Prostate gland (tissue), 2 donors: ENCODE measurements at regions not wholly inside any gene's neighbourhood (a gene's known extent, or its start where the extent isn't known, plus 50 kb on each side); places are given as distances from the start of the nearest gene placed in this dataset.

Source experiments
- DNase-seq: peaks from one replicate; pipeline ENCODE4 v3.0.0-alpha.2; 2019; ENCODE audit warnings: low spot score
- H3K27ac ChIP-seq, 2 donors: fragments of 200-600 bp; sonication (generic); 2 replicates each; pipeline ENCODE4 v1.5.1; 2017 to 2019
- H3K27me3 ChIP-seq: fragments of 200-600 bp; sonication (generic); replicated peaks from 2 replicates; pipeline ENCODE4 v1.5.1; 2019; ENCODE audit not compliant: insufficient read depth
- H3K36me3 ChIP-seq, 2 donors: fragments of 200-600 bp; sonication (generic); 1 replicate in 1 of 2; 2 replicates in 1 of 2; pipeline versions ENCODE4 v1.5.1 to v1.8.1; 2017 to 2019
- H3K4me1 ChIP-seq: fragments of 200-600 bp; sonication (generic); replicated peaks from 2 replicates; pipeline ENCODE4 v1.5.1; 2019
- H3K4me3 ChIP-seq, 2 donors: fragments of 200-600 bp; sonication (generic); 2 replicates each; pipeline ENCODE4 v1.5.1; 2017 to 2019
- H3K9me3 ChIP-seq: fragments of 200-600 bp; sonication (generic); 2 replicates; pipeline ENCODE4 v1.5.1; 2017
- POLR2A ChIP-seq: fragments of 450-650 bp; IDR thresholded peaks from one replicate; pipeline ENCODE4 v1.6.1; 2016; ENCODE audit warnings: antibody characterized with exemption, mild to moderate bottlenecking
- POLR2AphosphoS5 ChIP-seq: sonication (generic); formaldehyde crosslinking; IDR thresholded peaks from one replicate; pipeline ENCODE4 v1.6.1; 2017; ENCODE audit warnings: antibody characterized with exemption
- WGBS: methylation state at CpG from one replicate; pipeline ENCODE4 v1.1.5; 2018; 5-methylcytosine and 5-hydroxymethylcytosine counted together
- intact Hi-C: fragments of 100-400 bp; cut with DNase I; formaldehyde crosslinking; loops from one replicate; pipeline ENCODE4 v1.14.2; 2022
- TF ChIP-seq, protein P1 (sequence below), 4 experiments: fragments of 200-600 bp in 2 of 4; fragments of 450-650 bp in 2 of 4; sonication (generic) in 2 of 4; IDR thresholded peaks; 1 replicate in 3 of 4; 2 replicates in 1 of 4; pipeline ENCODE4 v1.5.1; 2016 to 2019; ENCODE audit warnings: antibody characterized with exemption in 4 of 4, mild to moderate bottlenecking in 2 of 4, moderate library complexity in 2 of 4

- Histone ChIP-seq H3K4me1 (no peaks in the 10 kb centered on the region), H3K4me3 (no peak overlapping the region), H3K27ac (no peak overlapping the region), H3K27me3 (no peaks in the 10 kb centered on the region), H3K36me3 (no peaks in the 10 kb centered on the region), H3K9me3 (no peaks in the 10 kb centered on the region)
- intact Hi-C loops = no loop called here
- 85% methylated on average over 11 of the region's 11 CpGs for WGBS
- no peak for DNase-seq
- TF ChIP-seq, protein P1, sequence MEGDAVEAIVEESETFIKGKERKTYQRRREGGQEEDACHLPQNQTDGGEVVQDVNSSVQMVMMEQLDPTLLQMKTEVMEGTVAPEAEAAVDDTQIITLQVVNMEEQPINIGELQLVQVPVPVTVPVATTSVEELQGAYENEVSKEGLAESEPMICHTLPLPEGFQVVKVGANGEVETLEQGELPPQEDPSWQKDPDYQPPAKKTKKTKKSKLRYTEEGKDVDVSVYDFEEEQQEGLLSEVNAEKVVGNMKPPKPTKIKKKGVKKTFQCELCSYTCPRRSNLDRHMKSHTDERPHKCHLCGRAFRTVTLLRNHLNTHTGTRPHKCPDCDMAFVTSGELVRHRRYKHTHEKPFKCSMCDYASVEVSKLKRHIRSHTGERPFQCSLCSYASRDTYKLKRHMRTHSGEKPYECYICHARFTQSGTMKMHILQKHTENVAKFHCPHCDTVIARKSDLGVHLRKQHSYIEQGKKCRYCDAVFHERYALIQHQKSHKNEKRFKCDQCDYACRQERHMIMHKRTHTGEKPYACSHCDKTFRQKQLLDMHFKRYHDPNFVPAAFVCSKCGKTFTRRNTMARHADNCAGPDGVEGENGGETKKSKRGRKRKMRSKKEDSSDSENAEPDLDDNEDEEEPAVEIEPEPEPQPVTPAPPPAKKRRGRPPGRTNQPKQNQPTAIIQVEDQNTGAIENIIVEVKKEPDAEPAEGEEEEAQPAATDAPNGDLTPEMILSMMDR (IDR thresholded peaks at IDR 0.05) = no peak
- TF ChIP-seq POLR2AphosphoS5 (no peak), POLR2A (no peak)
Measured at GRCh38 chr6:882084-882598, 189.2 kb upstream of the EXOC2 start.

GRCh38 chr6:878179-878578, 185.2 kb upstream of the EXOC2 start:
- Histone ChIP-seq H3K4me3 (no peak overlapping the region), H3K27ac (no peak overlapping the region), H3K27me3 (no peaks in the 10 kb centered on the region), H3K9me3 (no peaks in the 10 kb centered on the region), H3K36me3 (no peaks in the 10 kb centered on the region), H3K4me1 (no peaks in the 10 kb centered on the region)
- intact Hi-C loops = no loop called here
- no peak for DNase-seq
- 39% methylated on average over 11 of the region's 11 CpGs for WGBS
- no peak for TF ChIP-seq POLR2AphosphoS5
- TF ChIP-seq POLR2A = no peak
- TF ChIP-seq, protein P1 (IDR thresholded peaks at IDR 0.05) = no peak

DNA sequence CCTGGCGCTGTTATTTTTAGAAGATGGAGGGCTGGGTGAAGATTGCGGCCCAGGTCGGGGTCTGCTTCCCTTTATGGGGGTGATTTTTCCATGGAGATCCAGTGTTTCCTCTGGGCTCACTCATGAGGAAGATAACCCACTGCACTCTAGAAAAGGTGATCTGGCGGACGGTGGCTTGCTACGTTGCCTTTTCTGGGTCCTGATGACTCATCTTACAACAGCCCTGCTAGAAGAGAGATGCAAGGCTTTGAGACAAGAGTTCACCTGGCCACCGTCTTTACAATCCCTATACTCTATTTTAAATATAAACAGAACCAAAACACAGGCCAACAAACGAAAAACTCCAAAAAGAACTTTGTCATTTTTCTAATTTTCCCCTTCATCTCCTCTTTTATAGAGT, 182.1 kb upstream of the EXOC2 start:
- WGBS = 86% methylated on average over 8 of the region's 8 CpGs
- intact Hi-C loops = no loop called here
- Histone ChIP-seq H3K36me3 (no peaks in the 10 kb centered on the region), H3K4me3 (no peak overlapping the region), H3K27ac (no peak overlapping the region), H3K9me3 (no peaks in the 10 kb centered on the region), H3K4me1 (no peaks in the 10 kb centered on the region), H3K27me3 (no peaks in the 10 kb centered on the region)
- DNase-seq = no peak
- no peak for TF ChIP-seq POLR2AphosphoS5

DNA sequence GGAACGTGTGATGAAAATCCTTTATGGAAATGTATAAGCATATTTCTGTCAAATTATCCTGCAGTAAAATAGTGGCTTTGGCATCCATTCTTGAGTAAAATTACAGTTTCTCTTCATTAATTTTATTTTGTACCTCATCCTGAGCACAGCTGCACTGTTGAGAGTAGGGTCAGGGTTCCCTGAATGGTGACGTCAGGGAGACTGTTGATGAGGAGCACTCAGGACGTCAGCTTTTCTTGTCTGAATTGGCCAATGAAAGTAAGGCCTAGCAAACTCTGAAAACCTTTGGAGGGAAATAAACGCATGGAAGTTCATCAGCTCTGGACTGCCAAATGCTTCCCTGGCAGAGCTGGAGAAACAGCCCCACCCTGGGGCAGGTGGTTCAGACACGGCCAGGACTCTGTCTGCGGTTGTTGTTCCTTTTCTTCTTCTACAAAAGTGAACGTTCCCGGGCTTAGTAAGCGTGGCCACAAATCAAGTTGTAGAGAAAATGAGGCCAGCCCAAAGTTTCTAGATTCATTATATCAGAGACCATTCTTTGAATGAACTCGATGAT, 179.7 kb upstream of the EXOC2 start:
- Histone ChIP-seq H3K36me3 (no peaks in the 10 kb centered on the region), H3K9me3 (no peaks in the 10 kb centered on the region), H3K4me3 (no peak overlapping the region), H3K27me3 (no peaks in the 10 kb centered on the region), H3K27ac (no peak overlapping the region), H3K4me1 (no peaks in the 10 kb centered on the region)
- no peak for DNase-seq
- TF ChIP-seq, protein P1 (IDR thresholded peaks at IDR 0.05) = no peak
- TF ChIP-seq POLR2A = no peak
- TF ChIP-seq POLR2AphosphoS5 = no peak
- 85% methylated on average over 10 of the region's 10 CpGs for WGBS
- intact Hi-C loops = no loop called here

GRCh38 chr6:871503-871902, 178.6 kb upstream of the EXOC2 start:
- Histone ChIP-seq H3K4me1 (no peaks in the 10 kb centered on the region), H3K27ac (no peak overlapping the region), H3K36me3 (no peaks in the 10 kb centered on the region), H3K27me3 (no peaks in the 10 kb centered on the region), H3K9me3 (no peaks in the 10 kb centered on the region), H3K4me3 (no peak overlapping the region)
- DNase-seq = no peak
- intact Hi-C loops = no loop called here
- TF ChIP-seq, protein P1 (IDR thresholded peaks at IDR 0.05) = no peak
- no peak for TF ChIP-seq POLR2AphosphoS5
- TF ChIP-seq POLR2A = no peak
- WGBS = 96% methylated on average over 6 of the region's 6 CpGs
